Activated naive CD8-positive, alpha-beta T cell treated with anti-CD3 and anti-CD28 coated beads, Interleukin-2, amount 50 U/mL, for 16 hours (primary cell): ENCODE measurements at regions not wholly inside any gene's neighbourhood (a gene's known extent, or its start where the extent isn't known, plus 50 kb on each side); places are given as distances from the start of the nearest gene placed in this dataset.
"Not testable (repeated sequence)": the region's sequence is repeated elsewhere in the genome, so short reads cannot be mapped to it uniquely, and the experiment has no call there.

ENCODE experiments used
- DNase-seq: peaks from one replicate; pipeline ENCODE4 v3.0.0-alpha.2; 2020; ENCODE audit warnings: low read depth, low spot score

DNA sequence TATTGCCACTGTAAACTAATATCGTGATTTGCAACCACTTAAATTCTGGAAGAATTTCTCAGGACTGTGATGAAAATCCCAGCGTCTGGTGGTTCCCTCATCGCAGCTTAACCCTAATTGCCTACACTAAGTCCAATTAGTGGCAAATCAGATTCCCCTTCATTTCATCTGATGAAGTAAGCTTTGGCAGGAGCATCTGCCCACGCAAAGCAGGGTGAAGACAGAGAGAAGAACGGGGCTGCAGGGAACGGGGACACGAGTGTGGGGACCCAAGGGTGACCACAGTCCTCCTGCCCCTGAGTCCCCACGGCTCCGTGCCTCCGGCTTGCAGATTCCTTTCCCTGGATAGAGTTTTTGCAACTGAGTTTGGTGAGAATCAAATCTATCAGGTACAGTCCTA lies 159.5 kb downstream of the LY86 start:
- DNase-seq: no peak

- no peak for DNase-seq
Measured at GRCh38 chr6:6749702-6750491, 161.4 kb downstream of the LY86 start.

GRCh38 chr6:6750594-6751265 lies 162.2 kb downstream of the LY86 start:
- no peak for DNase-seq

- DNase-seq: no peak
Measured at GRCh38 chr6:6751266-6751596, 162.7 kb downstream of the LY86 start.

GRCh38 chr6:6751619-6752023 lies 163.1 kb downstream of the LY86 start:
- DNase-seq: no peak

DNA sequence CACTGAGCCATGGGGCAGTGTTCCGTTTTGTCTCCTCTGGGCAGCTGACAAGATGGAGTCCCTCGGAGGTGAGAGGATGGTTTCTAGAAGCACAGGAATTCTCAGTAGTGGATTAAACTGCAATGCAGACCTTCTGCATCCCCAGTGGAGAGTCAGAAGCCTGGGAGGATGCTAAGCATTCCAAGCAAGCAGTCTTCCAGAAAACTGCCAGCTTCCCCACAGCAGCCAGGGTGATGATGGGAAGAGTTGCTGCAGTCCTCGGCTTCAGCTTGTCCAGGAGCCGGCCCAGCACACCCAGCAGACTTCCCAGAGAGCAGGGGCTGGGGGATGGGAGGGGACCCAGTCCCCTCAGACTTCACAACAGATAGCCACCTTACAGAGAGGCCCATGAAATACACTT lies 163.6 kb downstream of the LY86 start:
- DNase-seq: no peak

GRCh38 chr6:6753301-6753700 lies 164.8 kb downstream of the LY86 start:
- DNase-seq: no peak

DNA sequence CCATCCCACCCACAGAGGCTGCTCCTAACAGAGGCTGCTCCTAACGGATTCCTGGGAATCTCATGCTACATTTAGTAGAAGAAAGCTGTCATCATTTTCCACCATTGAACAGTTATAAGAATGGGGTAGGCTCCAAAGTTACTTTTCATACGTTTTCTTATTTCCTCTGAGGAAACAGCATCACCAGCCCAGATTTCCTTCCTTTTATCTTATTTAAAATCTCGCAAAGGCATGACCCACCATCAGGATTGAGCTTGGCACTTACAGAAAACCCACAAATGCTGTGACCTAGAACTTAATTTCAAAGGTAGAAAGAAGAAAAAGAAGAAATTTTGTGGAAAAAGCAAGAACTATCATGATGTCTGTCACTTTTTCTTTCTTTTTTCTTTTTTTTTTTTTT lies 168.0 kb downstream of the LY86 start:
- no peak for DNase-seq

DNA sequence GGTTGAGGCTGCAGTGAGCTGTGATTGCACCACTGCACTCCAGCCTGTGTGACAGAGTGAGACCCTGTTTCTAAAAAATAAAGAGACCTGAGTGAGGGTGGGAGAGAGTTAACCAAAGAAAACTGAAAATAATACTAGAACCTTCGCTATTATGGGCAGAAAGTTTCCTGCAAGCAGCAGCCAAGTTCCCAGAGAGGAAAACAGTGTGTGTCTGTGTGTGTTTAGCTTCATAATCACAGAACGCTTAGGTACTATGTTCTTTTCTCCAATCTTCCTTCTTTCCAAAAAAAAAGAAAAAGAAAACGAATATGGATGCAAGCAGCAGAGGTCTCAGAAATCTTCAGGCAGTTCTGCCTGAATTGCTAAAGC lies 170.0 kb downstream of the LY86 start:
- DNase-seq: no peak

DNA sequence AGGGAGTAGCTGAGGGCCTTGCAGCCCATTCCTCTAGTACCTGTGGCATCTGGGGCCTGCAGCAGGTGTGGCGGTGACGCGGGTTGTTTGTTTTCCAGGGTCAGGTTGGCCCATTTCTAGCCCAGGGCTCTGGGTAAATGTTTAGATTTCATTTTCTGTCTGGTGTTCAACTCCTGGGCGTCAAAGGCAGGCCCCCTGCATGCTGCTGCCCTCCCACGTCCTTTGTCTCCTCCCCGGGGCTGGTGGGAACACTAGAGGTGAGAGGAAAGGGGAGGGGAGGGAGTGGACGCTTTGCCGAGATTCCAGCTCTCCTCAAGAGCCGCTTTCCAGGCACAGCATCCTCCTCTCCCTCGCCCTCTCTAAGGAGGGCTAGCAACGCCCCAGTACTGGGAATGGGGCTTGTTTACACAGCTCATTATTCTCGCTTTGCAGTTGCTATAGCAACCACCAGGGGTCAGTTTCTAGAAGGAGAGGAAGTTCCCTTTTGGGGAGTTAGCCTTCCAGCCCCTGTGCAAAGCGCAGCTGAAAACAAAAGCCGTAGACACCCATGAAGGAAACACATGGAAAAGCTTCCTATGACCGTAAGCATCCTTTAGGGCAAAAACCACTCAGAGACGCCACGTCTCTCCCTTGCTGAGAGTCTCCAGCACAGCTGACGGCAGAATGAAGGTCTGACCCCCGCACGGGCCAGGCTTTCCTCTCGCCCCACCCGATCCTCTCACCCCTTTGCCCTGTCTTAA lies 170.6 kb downstream of the LY86 start:
- DNase-seq: no peak

DNA sequence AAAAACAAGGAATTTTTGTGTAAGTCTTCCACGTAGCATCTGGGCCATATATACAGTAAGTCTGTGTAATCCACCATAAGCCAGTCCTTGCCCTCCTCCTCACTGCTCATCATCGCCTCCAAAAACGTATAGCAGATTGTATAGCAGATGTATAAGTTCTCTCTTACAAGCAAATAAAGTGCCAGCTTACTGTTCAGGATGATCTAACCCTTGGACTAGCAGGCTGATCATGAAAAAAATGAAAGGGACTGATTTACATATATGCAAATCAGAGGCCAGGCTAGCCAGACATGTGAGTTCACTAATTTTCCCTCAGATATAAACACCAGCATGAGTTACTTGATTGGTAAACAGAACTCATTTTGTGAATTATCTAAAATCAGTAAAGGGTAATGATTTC lies 171.5 kb downstream of the LY86 start:
- no peak for DNase-seq

DNA sequence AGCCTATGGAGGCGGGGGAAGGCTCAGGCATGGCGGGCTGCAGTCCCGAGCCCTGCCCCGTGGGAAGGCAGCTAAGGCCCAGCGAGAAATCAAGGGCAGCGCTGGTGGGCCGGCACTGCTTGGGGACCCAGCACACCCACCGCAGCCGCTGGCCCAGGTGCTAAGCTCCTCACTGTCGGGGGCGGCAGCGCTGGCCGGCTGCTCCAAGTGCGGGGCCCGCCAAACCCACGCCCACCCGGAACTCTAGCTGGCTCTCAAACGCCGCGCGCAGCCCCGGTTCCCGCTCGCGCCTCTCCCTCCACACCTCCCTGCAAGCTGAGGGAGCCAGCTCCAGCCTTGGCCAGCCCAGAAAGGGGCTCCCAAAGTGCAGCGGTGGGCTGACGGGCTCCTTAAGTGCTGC lies 174.0 kb downstream of the LY86 start:
- DNase-seq: not testable (repeated sequence)

DNA sequence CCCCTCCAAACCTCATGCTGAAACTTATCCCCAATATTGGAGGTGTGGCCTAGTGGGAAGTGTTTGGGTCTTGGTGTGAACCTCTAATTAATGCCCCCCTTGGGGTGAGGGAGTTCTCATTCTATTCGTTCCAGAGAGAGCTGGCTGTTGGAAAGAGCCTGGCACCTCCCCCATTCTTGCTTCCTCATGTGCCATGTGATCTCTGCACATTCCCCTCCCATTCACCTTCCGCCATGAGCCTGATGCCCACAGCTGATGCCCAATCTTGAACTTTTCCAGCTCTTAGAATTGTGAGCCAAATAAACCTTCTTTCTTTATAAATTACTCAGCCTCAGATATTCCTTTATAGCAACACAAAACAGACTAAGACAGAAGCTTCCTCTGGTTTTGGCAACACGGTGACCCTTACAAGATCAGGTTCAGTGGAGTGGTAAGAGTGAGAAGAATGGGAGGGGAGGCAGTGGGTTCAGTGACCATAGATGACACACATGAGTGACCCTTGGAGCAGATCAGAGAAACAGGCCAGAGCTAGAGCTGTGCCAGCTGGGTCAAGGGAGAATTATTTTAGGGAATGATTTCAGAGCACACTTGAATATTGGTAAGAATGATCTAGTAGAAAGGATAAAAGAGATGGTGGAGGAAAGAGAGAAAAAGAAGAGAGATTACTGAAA lies 176.4 kb downstream of the LY86 start:
- DNase-seq: no peak

- no peak for DNase-seq
Measured at GRCh38 chr6:6766230-6766905, 177.8 kb downstream of the LY86 start.

DNA sequence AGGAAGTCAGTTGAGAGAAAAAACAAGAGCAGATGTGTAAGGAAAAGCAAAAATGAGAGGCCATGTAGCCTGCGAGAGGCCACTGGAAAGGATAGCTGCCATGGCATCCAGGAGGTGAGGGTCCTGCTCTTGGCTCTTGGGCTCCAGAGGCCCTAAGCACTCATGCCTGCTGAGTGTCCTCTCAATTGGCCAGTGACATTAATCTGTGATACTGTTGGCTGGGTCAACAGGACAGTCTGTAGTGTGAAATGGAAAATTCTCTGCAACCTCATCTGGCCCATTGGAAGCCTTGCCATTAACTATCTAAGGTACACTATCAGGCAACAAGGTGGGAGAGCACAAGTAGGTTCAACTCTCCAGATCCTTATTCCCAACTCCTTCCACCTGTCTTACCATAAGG lies 180.9 kb downstream of the LY86 start:
- DNase-seq: no peak

GRCh38 chr6:6771224-6771945 lies 182.9 kb downstream of the LY86 start:
- DNase-seq: no peak

GRCh38 chr6:6771964-6772363 lies 183.4 kb downstream of the LY86 start:
- no peak for DNase-seq

GRCh38 chr6:6772751-6773150 lies 184.2 kb downstream of the LY86 start:
- DNase-seq: no peak

DNA sequence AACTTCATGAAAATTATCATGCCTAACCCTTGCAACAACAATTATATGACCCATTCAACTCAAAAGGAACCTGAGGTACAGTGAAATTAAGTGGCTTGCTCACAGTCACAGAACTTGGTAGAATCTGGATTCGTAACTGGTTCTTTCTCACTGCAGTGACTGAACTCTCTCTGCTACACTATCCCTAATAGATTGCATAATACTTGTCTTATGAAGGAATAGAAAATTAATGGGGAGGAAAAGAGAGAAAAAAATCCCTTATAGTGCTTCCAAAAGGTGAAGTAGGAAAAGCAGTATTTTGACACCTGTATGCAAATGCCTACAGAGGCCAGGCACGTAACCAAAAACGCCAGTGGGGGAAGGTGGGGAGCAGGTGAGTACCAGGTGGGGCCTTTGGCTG lies 186.6 kb downstream of the LY86 start:
- DNase-seq: no peak

GRCh38 chr6:6780231-6780630 lies 191.7 kb downstream of the LY86 start:
- no peak for DNase-seq
